HEK293T (cell line): ENCODE measurements at regions not wholly inside any gene's neighbourhood (a gene's known extent, or its start where the extent isn't known, plus 50 kb on each side); places are given as distances from the start of the nearest gene placed in this dataset.

Experiments used
- BHLHE40 ChIP-seq: fragments of 450-650 bp; IDR thresholded peaks from 2 replicates; pipeline ENCODE4 v1.6.1; 2016; ENCODE audit warnings: mild to moderate bottlenecking, moderate library complexity, borderline replicate concordance
- FOXA1 ChIP-seq: fragments of 450-650 bp; IDR thresholded peaks from 2 replicates; pipeline ENCODE4 v1.6.1; 2016; ENCODE audit warnings: mild to moderate bottlenecking
- FOXM1 ChIP-seq: fragments of 450-650 bp; IDR thresholded peaks from 2 replicates; pipeline ENCODE4 v1.6.1; 2017; ENCODE audit warnings: mild to moderate bottlenecking, borderline replicate concordance
- SP1 ChIP-seq: fragments of 450-650 bp; IDR thresholded peaks from 2 replicates; pipeline ENCODE4 v1.6.1; 2017
- TARDBP ChIP-seq: fragments of 450-650 bp; IDR thresholded peaks from 2 replicates; pipeline ENCODE4 v1.6.1; 2016

DNA sequence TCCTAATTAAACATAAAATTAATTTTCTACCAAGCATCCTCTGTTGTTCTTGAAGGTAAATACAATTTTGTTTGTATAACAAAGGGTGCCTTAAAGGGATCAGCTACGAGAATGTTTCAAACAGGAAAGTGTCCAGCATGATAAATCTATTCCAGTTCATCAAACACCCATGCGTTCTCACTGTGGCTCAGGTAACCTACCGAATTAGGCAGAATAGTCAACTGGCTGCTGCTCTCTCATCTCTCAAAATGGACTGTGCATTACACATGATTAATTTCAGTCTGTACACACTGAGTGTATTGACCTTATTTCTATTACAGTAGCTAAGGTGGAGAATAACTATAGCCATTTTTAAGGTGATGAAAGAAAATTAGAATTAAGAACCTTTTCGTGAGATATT lies 127.5 kb upstream of the RMST start:
- TF ChIP-seq BHLHE40 (no peak), FOXM1 (no peak), TARDBP (no peak), FOXA1 (no peak), SP1 (no peak)
